HG03432 (cell line): ENCODE measurements at regions not wholly inside any gene's neighbourhood (a gene's known extent, or its start where the extent isn't known, plus 50 kb on each side); places are given as distances from the start of the nearest gene placed in this dataset.

Experiments
- ATAC-seq: cut with Tn5 transposase; IDR thresholded peaks from one replicate; pipeline ENCODE4 v1.9.1; 2021; ENCODE audit warnings: mild to moderate bottlenecking, moderate library complexity; ENCODE audit not compliant: unreplicated experiment

DNA sequence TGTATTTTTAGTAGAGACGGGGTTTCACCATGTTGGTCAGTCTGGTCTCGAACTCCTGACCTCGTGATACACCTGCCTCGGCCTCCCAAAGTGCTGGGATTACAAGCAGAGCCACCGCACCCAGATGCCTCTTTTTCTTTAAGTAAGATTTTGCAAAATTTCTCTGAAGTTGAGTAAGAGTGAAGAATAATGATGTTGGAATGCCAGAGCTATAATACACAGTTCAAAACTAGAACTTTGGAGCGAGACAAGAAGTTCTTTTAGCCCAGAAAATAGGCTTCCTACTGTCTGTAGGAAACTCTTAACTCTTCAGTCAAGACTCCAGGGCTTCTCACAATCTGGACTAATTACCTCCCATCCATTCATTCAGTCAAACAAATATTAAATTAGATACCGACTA lies 51.4 kb downstream of the MARCHF4 start:
- ATAC-seq: no peak

DNA sequence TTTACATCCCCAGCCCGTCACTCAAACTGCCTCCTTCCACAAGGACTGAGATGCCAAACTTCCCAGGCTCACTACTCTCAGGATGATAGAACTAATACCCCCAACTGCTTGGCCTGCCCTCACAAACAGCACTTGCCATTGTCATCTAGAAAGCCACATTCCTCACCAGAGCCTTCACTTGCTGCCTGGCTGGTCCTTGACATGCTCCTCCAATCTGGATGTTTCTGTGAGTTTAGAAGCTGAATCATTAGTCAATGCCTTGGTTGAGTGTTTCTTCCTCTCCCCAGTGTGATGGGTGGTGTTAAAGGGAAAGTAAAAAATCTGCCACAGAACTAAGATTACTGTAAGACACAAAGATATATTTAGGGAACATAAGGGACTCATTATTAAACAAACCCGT lies 52.5 kb downstream of the MARCHF4 start:
- no peak for ATAC-seq

GRCh38 chr2:216318521-216318874 lies 53.8 kb downstream of the MARCHF4 start:
- ATAC-seq: no peak

- ATAC-seq: no peak
Measured at GRCh38 chr2:216317831-216318520, 54.3 kb downstream of the MARCHF4 start.

DNA sequence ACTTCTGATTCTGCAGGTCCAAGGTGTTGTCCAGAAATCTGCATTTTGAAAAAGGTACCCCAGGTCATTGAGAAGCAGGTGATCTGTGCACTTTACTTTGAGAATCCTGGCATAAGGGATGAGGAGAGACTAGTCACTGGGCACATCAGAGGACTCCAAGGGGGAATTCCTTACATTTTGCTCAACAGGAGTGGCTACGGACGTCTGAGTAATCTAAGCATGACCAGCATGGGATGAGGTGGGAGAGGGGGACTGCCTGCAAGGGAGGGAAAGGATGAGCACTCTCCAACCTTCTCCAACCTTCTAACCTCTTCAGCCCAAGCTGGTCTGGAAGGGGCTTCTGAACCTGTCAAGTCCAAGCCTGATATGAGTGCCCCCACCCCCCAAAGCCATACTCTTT lies 55.5 kb downstream of the MARCHF4 start:
- no peak for ATAC-seq

DNA sequence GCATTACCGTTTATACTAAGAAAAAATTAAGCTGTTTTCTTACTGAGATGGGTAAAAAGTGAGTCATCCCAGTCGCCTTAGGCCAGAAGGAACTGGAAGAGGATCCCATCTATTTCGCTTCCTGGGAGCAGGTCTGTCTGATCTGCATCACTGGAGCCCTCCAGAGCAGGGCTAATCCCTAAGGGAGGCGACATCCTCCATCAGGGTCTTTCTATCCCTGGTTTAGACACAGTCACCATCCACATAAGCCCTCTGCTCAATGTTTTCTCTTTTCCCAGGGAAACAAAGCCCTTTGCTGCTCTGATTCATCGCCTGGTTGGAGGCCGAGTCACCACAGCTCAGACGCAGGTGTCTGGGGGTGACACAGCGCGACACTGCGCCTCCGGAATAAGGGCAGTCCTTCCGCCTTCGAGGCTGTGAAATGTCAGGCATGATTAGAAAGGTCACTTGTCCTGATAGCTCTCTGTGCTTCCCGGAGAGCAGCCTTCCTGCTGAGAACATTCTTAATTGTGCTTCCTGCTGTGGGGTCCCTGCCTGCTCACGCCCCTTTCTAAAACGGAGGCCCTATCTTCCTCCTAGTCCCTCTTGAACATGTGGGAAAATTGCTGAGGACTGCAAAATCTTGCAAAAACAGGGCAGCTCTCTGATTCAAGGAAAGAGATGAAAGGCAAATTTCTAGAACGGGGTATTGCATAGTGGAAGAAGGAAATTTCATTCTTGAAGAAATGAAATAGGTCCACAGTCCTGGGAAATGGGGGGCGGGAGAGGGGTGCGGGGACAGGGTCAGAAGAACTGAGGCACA lies 56.3 kb downstream of the MARCHF4 start:
- no peak for ATAC-seq

- ATAC-seq: no peak
Measured at GRCh38 chr2:216312441-216312840, 59.8 kb downstream of the MARCHF4 start.

- ATAC-seq: no peak
Measured at GRCh38 chr2:216308576-216308975, 63.7 kb downstream of the MARCHF4 start.

GRCh38 chr2:216307496-216307895 lies 64.8 kb downstream of the MARCHF4 start:
- ATAC-seq: no peak

DNA sequence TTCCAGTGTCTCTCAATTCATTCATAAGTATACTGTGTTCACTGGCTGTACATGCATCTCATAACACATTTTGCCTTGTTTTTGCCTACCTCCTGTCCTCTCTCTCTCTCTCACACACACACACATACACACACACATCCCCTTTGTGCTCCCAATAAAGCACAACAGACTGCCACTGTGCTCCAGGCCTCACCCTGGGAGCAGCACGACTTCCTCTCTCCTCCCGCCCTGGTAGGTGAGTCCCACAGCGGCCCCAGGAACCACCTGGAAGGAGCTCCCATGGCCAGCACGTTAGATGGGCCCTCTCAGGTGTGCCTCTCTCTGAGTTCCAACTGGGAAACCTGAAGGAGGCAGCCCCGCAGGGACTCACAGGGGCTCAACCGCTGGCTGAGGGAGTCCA lies 65.4 kb downstream of the MARCHF4 start:
- ATAC-seq: no peak

DNA sequence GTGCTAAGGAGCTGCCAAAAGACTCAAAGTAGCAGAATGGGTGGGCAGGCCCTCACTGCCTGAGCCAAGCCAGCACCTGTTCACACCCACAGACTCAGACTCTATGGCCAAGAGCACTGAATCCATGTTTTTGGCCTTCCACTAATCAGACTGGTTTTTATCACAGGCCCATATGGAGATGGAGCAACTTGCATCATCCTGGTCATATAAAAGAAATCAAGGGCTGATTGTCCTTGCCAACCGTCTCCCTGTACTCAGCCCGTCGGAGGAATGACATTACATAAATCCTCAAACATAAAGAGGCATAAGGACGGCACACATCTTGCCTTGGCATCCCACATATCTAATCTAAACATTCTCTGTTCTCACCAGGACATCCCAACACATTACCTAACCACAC lies 66.7 kb downstream of the MARCHF4 start:
- no peak for ATAC-seq

- ATAC-seq: no peak
Measured at GRCh38 chr2:216302981-216303676, 69.2 kb downstream of the MARCHF4 start.

DNA sequence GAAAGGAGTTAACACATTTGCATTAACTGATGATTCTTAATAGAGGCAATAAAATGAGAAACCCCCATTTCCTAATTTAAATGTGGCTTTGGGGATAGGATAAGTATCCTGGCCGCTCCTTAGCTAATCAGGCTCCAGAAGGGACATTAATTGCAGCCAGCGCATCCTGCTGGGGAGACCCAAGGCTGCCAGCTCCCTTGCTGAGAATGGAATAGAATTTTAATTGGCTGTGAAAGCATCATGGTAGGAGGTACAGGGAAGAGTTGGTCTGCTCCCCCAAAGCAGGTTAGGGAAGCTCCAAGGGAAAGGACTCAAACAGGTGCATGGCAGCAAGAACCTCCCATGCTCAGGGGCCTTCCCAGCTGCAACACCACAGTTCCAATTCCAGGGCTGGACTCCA lies 71.4 kb downstream of the MARCHF4 start:
- ATAC-seq: no peak

GRCh38 chr2:216299588-216299987 lies 72.7 kb downstream of the MARCHF4 start:
- no peak for ATAC-seq

DNA sequence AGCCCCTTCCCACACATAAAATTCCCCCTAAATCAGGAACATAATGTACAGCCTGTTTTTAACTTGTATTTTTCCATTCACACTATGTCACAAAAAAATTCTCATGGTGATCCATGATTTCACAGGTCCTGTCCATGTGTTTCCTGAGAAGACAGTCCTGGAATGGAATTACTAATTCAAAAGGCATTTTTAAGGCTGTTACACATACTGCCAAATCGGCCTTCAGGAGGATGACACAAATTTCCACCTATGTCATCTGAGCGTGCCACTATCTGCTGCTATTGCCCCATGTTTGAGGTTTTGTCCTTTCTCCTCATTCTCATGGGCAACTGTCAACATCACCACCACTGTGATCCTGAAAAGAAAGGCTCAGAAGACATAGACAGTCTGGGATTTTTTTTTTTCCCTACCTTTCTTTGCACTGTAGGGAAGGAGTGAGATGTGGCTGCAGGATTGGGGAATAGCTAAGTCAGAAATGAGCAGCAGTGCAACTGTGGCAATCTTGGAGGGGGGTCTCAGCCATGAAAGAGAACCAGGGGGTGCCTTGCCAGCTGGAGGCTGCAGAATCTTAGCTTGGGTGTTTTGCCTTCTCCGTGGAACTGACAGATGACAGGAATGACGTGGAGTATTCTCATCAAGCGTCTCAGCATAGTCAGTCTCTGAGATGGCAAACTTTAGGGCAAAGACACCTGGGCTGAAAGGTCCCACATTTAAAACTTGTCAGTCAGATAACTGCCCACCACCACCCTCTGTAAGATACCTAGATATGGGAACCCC lies 73.4 kb downstream of the MARCHF4 start:
- ATAC-seq: no peak

DNA sequence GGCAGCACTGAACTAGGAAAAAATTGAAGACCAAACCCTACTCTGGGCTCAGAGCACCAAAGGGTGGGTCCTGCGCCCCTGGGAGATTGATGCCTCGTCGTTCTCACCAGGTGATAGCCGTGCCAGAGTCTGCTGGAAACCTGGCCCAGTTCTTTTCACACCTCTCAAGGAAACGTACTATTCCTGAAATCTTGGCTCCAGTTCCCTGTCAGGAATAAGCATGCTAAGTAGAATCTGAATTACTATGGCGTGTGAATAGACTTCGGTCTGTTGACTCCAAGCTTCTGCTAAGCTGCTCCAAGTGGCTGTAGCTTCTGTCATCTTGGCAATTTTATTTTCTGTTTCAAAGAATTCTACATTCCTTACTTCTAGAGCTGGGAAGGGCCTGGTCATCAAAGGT lies 75.4 kb downstream of the MARCHF4 start:
- ATAC-seq: no peak

DNA sequence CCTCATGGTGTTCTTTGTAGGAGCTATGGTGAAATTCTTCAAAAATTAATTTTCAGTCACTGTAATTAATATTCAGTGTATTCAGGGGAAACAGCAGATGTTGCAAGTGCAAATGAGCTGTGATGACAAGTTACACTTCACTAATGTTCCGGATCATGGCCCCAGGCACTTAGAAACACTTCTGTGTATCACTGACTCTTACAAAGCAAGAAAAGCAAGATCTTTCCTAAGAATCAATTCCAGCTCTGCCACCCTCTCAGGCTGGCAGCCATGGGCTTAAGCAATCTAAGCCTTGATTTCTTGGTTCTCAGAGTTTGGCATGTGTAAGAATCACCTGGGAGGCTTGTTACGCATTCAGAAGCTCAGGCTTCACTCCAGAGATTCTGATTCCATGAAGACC lies 78.0 kb downstream of the MARCHF4 start:
- no peak for ATAC-seq

GRCh38 chr2:216293883-216294282 lies 78.4 kb downstream of the MARCHF4 start:
- no peak for ATAC-seq

- ATAC-seq: no peak
Measured at GRCh38 chr2:216292886-216293301, 79.4 kb downstream of the MARCHF4 start.

- no peak for ATAC-seq
Measured at GRCh38 chr2:216292475-216292874, 79.8 kb downstream of the MARCHF4 start.

DNA sequence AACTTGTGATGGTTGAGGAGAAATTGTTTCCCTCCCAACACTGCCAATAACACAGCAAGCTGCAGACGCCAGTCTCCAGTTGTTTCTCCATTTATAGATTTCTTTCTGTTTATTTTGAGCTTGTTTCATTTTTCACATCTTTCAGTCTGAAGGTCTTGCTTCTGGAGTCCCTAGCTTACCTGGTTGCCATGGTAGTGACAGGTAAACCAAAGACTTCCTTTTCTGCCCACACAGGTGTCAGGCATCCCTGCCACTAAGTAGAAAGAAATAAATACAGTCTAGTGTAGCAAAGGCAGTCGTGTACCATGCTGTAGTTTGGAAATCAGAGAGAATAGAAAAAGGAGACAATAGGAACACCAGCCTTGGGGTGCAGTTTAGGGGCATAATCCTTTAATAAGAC lies 82.8 kb downstream of the MARCHF4 start:
- ATAC-seq: no peak
